ACC112 (cell line): ENCODE measurements at regions not wholly inside any gene's neighbourhood (a gene's known extent, or its start where the extent isn't known, plus 50 kb on each side); places are given as distances from the start of the nearest gene placed in this dataset.

Experiments used
- H2AFZ ChIP-seq: fragments of 200-600 bp; sonication (generic); one replicate; pipeline ENCODE4 v1.6.0; 2017; ENCODE audit warnings: antibody characterized with exemption, low read length; ENCODE audit not compliant: unreplicated experiment
- H3K27ac ChIP-seq: fragments of 200-600 bp; sonication (generic); 2 replicates; pipeline ENCODE4 v1.5.1; 2014; ENCODE audit warnings: low read depth, mild to moderate bottlenecking, antibody characterized with exemption, low read length, moderate library complexity
- H3K27me3 ChIP-seq: fragments of 200-600 bp; sonication (generic); 2 replicates; pipeline ENCODE4 v1.6.1; 2014; ENCODE audit warnings: mild to moderate bottlenecking, antibody characterized with exemption, low read length, moderate library complexity, mixed read lengths; ENCODE audit not compliant: insufficient read depth
- H3K36me3 ChIP-seq: fragments of 200-600 bp; sonication (generic); 2 replicates; pipeline ENCODE4 v1.6.1; 2016; ENCODE audit warnings: mild to moderate bottlenecking, antibody characterized with exemption, low read length, moderate library complexity, mixed read lengths; ENCODE audit not compliant: insufficient read depth
- H3K4me1 ChIP-seq: fragments of 200-600 bp; sonication (generic); one replicate; pipeline ENCODE4 v1.6.1; 2016; ENCODE audit warnings: low read length, mixed read lengths; ENCODE audit not compliant: insufficient read depth, unreplicated experiment, control insufficient read depth
- H3K4me3 ChIP-seq: fragments of 200-600 bp; sonication (generic); 2 replicates; pipeline ENCODE4 v1.5.1; 2014; ENCODE audit warnings: mild to moderate bottlenecking, low read depth, low read length
- H3K79me2 ChIP-seq: fragments of 200-600 bp; sonication (generic); one replicate; pipeline ENCODE4 v1.6.0; 2016; ENCODE audit warnings: low read length; ENCODE audit not compliant: control insufficient read depth, unreplicated experiment, insufficient read depth

GRCh38 chr9:22718653-22719052 is 272.0 kb downstream of the DMRTA1 start:
- Histone ChIP-seq H3K36me3 (no peaks in the 10 kb centered on the region), H3K79me2 (no peaks in the 10 kb centered on the region), H3K27me3 (no peaks in the 10 kb centered on the region), H3K4me1 (peaks cover 9% of the 10 kb centered on the region), H3K4me3 (no peak overlapping the region), H3K27ac (no peak overlapping the region), H2AFZ (no peak overlapping the region)

GRCh38 chr9:22722492-22722891 is 275.9 kb downstream of the DMRTA1 start:
- Histone ChIP-seq H3K36me3 (no peaks in the 10 kb centered on the region), H3K4me3 (no peak overlapping the region), H3K79me2 (no peaks in the 10 kb centered on the region), H3K27ac (no peak overlapping the region), H3K27me3 (no peaks in the 10 kb centered on the region), H3K4me1 (peaks cover 9% of the 10 kb centered on the region), H2AFZ (no peak overlapping the region)

GRCh38 chr9:22731786-22732185 is 285.2 kb downstream of the DMRTA1 start:
- Histone ChIP-seq H3K4me1 (no peaks in the 10 kb centered on the region), H2AFZ (no peak overlapping the region), H3K4me3 (no peak overlapping the region), H3K79me2 (no peaks in the 10 kb centered on the region), H3K36me3 (no peaks in the 10 kb centered on the region), H3K27me3 (no peaks in the 10 kb centered on the region), H3K27ac (no peak overlapping the region)

GRCh38 chr9:22739712-22740111 is 293.1 kb downstream of the DMRTA1 start:
- Histone ChIP-seq H3K27ac (no peak overlapping the region), H3K4me1 (no peaks in the 10 kb centered on the region), H3K79me2 (no peaks in the 10 kb centered on the region), H3K27me3 (no peaks in the 10 kb centered on the region), H3K36me3 (no peaks in the 10 kb centered on the region), H3K4me3 (no peak overlapping the region), H2AFZ (no peak overlapping the region)

- Histone ChIP-seq H3K27me3 (no peaks in the 10 kb centered on the region), H3K36me3 (no peaks in the 10 kb centered on the region), H3K27ac (no peak overlapping the region), H2AFZ (no peak overlapping the region), H3K4me1 (no peaks in the 10 kb centered on the region), H3K79me2 (no peaks in the 10 kb centered on the region), H3K4me3 (no peak overlapping the region)
Observed at GRCh38 chr9:22740781-22741180, 294.2 kb downstream of the DMRTA1 start.

GRCh38 chr9:22742401-22742800 is 295.8 kb downstream of the DMRTA1 start:
- Histone ChIP-seq H3K79me2 (no peaks in the 10 kb centered on the region), H3K27me3 (no peaks in the 10 kb centered on the region), H2AFZ (no peak overlapping the region), H3K4me3 (no peak overlapping the region), H3K36me3 (no peaks in the 10 kb centered on the region), H3K4me1 (no peaks in the 10 kb centered on the region), H3K27ac (no peak overlapping the region)

GRCh38 chr9:22773501-22774220 is 327.0 kb downstream of the DMRTA1 start:
- no peaks in the 10 kb centered on the region for H3K36me3 ChIP-seq
- H3K27ac ChIP-seq: no peak overlapping the region
- no peak overlapping the region for H3K4me3 ChIP-seq
- no peaks in the 10 kb centered on the region for H3K27me3 ChIP-seq
- no peaks in the 10 kb centered on the region for H3K79me2 ChIP-seq
- no peak overlapping the region for H2AFZ ChIP-seq
- H3K4me1 ChIP-seq: no peaks in the 10 kb centered on the region

- Histone ChIP-seq H3K27ac (no peak overlapping the region), H3K27me3 (no peaks in the 10 kb centered on the region), H3K36me3 (no peaks in the 10 kb centered on the region), H3K4me3 (no peak overlapping the region), H3K79me2 (no peaks in the 10 kb centered on the region), H3K4me1 (no peaks in the 10 kb centered on the region), H2AFZ (no peak overlapping the region)
Observed at GRCh38 chr9:22790329-22790728, 343.7 kb downstream of the DMRTA1 start.

GRCh38 chr9:22808876-22809275 is 362.3 kb downstream of the DMRTA1 start:
- no peaks in the 10 kb centered on the region for H3K4me1 ChIP-seq
- H3K79me2 ChIP-seq: no peaks in the 10 kb centered on the region
- no peak overlapping the region for H2AFZ ChIP-seq
- H3K36me3 ChIP-seq: no peaks in the 10 kb centered on the region
- no peak overlapping the region for H3K4me3 ChIP-seq
- H3K27ac ChIP-seq: no peak overlapping the region
- no peaks in the 10 kb centered on the region for H3K27me3 ChIP-seq

GRCh38 chr9:22809371-22809770 is 362.7 kb downstream of the DMRTA1 start:
- Histone ChIP-seq H3K27ac (no peak overlapping the region), H3K4me1 (no peaks in the 10 kb centered on the region), H3K79me2 (no peaks in the 10 kb centered on the region), H3K27me3 (no peaks in the 10 kb centered on the region), H3K36me3 (no peaks in the 10 kb centered on the region), H3K4me3 (no peak overlapping the region), H2AFZ (no peak overlapping the region)

- H3K4me3 ChIP-seq: no peak overlapping the region
- no peaks in the 10 kb centered on the region for H3K79me2 ChIP-seq
- H3K27me3 ChIP-seq: no peaks in the 10 kb centered on the region
- no peak overlapping the region for H3K27ac ChIP-seq
- no peak overlapping the region for H2AFZ ChIP-seq
- no peaks in the 10 kb centered on the region for H3K36me3 ChIP-seq
- H3K4me1 ChIP-seq: peaks cover 5% of the 10 kb centered on the region
Observed at GRCh38 chr9:22813529-22813928, 366.9 kb downstream of the DMRTA1 start.
